ENCODE measurements at regions not wholly inside any gene's neighbourhood (a gene's known extent, or its start where the extent isn't known, plus 50 kb on each side); places are given as distances from the start of the nearest gene placed in this dataset.
"Not testable (repeated sequence)": the region's sequence is repeated elsewhere in the genome, so short reads cannot be mapped to it uniquely, and the experiment has no call there.

DNA sequence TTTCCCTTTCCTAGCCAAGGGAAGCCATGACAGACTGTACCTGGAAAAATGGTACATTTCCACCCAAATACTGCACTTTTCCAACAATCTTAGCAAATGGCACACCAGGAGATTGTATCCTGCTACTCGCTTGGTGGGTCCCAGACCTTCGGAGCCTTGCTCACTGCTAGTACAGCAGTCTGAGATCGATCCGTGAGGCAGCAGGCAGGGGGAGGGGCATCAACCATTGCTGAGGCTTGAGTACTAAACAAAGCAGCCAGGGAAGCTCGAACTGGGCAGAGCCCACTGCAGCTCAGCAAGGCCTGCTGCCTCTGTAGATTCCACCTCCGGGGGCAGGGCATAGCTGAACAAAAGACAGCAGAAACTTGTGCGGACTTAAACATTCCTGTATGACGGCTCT lies 218.8 kb downstream of the LRIG3 start:
- no peak for DNase-seq (ENCODE audit: low read depth, low spot score)
- POLR2A ChIA-PET: no interaction called here
- intact Hi-C loops (cut with micrococcal nuclease; ENCODE audit: unreplicated experiment) (no loop called here), in situ Hi-C loops (cut with HindIII; ENCODE audit: low pct_unique_long_range_greater_than_20kb, low sequenced_read_pairs) (no loop called here)
- Histone ChIP-seq H3K4me1 (ENCODE audit: control insufficient read depth, insufficient read depth, low read length) (no peaks in the 10 kb centered on the region), H3K27ac (ENCODE audit: low read length) (no peak overlapping the region), H3K27me3 (ENCODE audit: control insufficient read depth, insufficient read depth, low read length) (no peaks in the 10 kb centered on the region), H3K4me3 (ENCODE audit: low read depth in 2 of 2, low read length in 2 of 2) (no peak overlapping the region), H3K9me3 (ENCODE audit: control insufficient read depth, insufficient read depth, low read depth, low read length) (no peaks in the 10 kb centered on the region), H3K36me3 (ENCODE audit: control insufficient read depth, insufficient read depth, low read length) (no peaks in the 10 kb centered on the region)
- TF ChIP-seq SIN3A (IDR thresholded peaks at IDR 0.05; ENCODE audit: borderline replicate concordance, insufficient read depth, low read depth, low read length) (no peak), CTCF (IDR thresholded peaks at IDR 0.05) (no peak), TCF7L2 (IDR thresholded peaks at IDR 0.05; ENCODE audit: low read depth, low read length) (no peak), POLR2AphosphoS5 (IDR thresholded peaks at IDR 0.05; ENCODE audit: low read depth, low read length) (no peak)
- TF ChIP-seq, protein P1, sequence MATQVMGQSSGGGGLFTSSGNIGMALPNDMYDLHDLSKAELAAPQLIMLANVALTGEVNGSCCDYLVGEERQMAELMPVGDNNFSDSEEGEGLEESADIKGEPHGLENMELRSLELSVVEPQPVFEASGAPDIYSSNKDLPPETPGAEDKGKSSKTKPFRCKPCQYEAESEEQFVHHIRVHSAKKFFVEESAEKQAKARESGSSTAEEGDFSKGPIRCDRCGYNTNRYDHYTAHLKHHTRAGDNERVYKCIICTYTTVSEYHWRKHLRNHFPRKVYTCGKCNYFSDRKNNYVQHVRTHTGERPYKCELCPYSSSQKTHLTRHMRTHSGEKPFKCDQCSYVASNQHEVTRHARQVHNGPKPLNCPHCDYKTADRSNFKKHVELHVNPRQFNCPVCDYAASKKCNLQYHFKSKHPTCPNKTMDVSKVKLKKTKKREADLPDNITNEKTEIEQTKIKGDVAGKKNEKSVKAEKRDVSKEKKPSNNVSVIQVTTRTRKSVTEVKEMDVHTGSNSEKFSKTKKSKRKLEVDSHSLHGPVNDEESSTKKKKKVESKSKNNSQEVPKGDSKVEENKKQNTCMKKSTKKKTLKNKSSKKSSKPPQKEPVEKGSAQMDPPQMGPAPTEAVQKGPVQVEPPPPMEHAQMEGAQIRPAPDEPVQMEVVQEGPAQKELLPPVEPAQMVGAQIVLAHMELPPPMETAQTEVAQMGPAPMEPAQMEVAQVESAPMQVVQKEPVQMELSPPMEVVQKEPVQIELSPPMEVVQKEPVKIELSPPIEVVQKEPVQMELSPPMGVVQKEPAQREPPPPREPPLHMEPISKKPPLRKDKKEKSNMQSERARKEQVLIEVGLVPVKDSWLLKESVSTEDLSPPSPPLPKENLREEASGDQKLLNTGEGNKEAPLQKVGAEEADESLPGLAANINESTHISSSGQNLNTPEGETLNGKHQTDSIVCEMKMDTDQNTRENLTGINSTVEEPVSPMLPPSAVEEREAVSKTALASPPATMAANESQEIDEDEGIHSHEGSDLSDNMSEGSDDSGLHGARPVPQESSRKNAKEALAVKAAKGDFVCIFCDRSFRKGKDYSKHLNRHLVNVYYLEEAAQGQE (IDR thresholded peaks at IDR 0.05; ENCODE audit: insufficient read depth in 1 of 2, low read depth in 2 of 2, low read length in 1 of 2): no peak
- CTCF ChIA-PET: no interaction called here
- no TSS peak for BruUV-seq (replicated peaks)
- no peak for ATAC-seq

DNA sequence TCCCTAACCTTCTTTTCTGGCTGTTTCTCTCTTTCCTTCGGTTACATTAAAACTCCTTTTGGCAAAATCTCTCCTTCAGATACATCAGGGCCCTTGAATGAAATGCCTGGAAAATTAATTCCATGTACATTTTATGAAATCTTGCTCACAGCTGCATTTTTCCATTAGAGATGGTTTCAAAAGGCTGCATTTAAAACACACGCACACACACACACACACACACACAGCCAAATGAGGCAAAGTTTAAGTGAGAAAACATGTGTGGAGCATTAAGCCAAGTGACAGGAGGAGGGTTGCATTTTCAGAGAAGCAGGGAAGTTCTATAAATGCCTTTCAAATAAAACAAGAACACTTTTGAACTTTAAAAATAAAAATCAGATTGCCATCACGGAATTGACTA lies 216.4 kb downstream of the LRIG3 start:
- intact Hi-C loops (cut with micrococcal nuclease; ENCODE audit: unreplicated experiment): no loop called here
- ATAC-seq: no peak
- Histone ChIP-seq H3K9me3 (ENCODE audit: control insufficient read depth, insufficient read depth, low read depth, low read length) (no peaks in the 10 kb centered on the region), H3K27me3 (ENCODE audit: control insufficient read depth, insufficient read depth, low read length) (no peaks in the 10 kb centered on the region), H3K27ac (ENCODE audit: low read length) (no peak overlapping the region), H3K36me3 (ENCODE audit: control insufficient read depth, insufficient read depth, low read length) (no peaks in the 10 kb centered on the region), H3K4me1 (ENCODE audit: control insufficient read depth, insufficient read depth, low read length) (no peaks in the 10 kb centered on the region), H3K4me3 (ENCODE audit: low read depth in 2 of 2, low read length in 2 of 2) (no peak overlapping the region)
- POLR2A ChIA-PET: no interaction called here
- in situ Hi-C loops (cut with HindIII; ENCODE audit: low pct_unique_long_range_greater_than_20kb, low sequenced_read_pairs): no loop called here
- BruUV-seq (replicated peaks): no TSS peak
- CTCF ChIA-PET: no interaction called here
- DNase-seq (ENCODE audit: low read depth, low spot score): no peak
- TF ChIP-seq CTCF (IDR thresholded peaks at IDR 0.05) (no peak), TCF7L2 (IDR thresholded peaks at IDR 0.05; ENCODE audit: low read depth, low read length) (no peak), POLR2AphosphoS5 (IDR thresholded peaks at IDR 0.05; ENCODE audit: low read depth, low read length) (no peak), SIN3A (IDR thresholded peaks at IDR 0.05; ENCODE audit: borderline replicate concordance, insufficient read depth, low read depth, low read length) (no peak)
- TF ChIP-seq, protein P1 (IDR thresholded peaks at IDR 0.05; ENCODE audit: insufficient read depth in 1 of 2, low read depth in 2 of 2, low read length in 1 of 2): no peak

DNA sequence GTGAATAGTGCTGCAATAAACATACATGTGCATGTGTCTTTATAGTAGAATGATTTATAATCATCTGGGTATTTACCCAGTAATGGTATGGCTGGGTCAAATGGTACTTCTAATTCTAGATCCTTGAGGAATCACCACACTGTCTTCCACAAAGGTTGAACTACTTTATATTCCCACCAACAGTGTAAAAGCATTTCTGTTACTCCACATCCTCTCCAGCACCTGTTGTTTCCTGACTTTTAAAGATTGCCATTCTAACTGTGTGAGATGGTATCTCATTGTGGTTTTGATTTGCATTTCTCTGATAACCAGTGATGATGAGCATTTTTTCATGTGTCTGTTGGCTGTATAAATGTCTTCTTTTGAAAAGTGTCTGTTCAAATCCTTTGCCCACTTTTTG lies 215.5 kb downstream of the LRIG3 start:
- ATAC-seq; CTCF ChIA-PET; H3K4me3 ChIP-seq (ENCODE audit: low read depth in 2 of 2, low read length in 2 of 2); H3K9me3 ChIP-seq (ENCODE audit: control insufficient read depth, insufficient read depth, low read depth, low read length); in situ Hi-C loops (cut with HindIII; ENCODE audit: low pct_unique_long_range_greater_than_20kb, low sequenced_read_pairs); H3K27ac ChIP-seq (ENCODE audit: low read length); H3K36me3 ChIP-seq (ENCODE audit: control insufficient read depth, insufficient read depth, low read length); intact Hi-C loops (cut with micrococcal nuclease; ENCODE audit: unreplicated experiment); H3K4me1 ChIP-seq (ENCODE audit: control insufficient read depth, insufficient read depth, low read length); H3K27me3 ChIP-seq (ENCODE audit: control insufficient read depth, insufficient read depth, low read length); POLR2A ChIA-PET; DNase-seq (ENCODE audit: low read depth, low spot score); BruUV-seq (replicated peaks): not testable (repeated sequence)

Measured in Panc1 (cell line).